Pancreas (tissue), 10 donors: ENCODE measurements at regions not wholly inside any gene's neighbourhood (a gene's known extent, or its start where the extent isn't known, plus 50 kb on each side); places are given as distances from the start of the nearest gene placed in this dataset.

Experiments
- ATAC-seq, 4 donors: fragments of 200-7000 bp; cut with Tn5 transposase; one replicate each; pipeline versions ENCODE4 v1.8.0 to v1.9.1; 2020; ENCODE audit warnings: mild to moderate bottlenecking in 4 of 4, moderate library complexity in 4 of 4
- DNase-seq, 6 donors: peaks; one replicate each; pipeline ENCODE4 v3.0.0-alpha.2; 2020
- FAIRE-seq: peaks from 2 replicates; lab custom pipeline; 2012; peaks lifted over from hg19 to GRCh38; lab: Jason Lieb, UNC
- H3K27ac ChIP-seq, 4 donors: fragments of 200-600 bp; sonication (generic); 1 replicate in 3 of 4; 2 replicates in 1 of 4; pipeline versions ENCODE4 v1.5.0 to v1.8.0; 2020
- H3K27me3 ChIP-seq, 4 donors: fragments of 200-600 bp; one replicate each; pipeline ENCODE4 v1.8.0; 2021
- H3K36me3 ChIP-seq, 3 donors: fragments of 200-600 bp; sonication (generic) in 1 of 3; one replicate each; pipeline versions ENCODE4 v1.5.0 to v1.8.0; 2020 to 2021
- H3K4me1 ChIP-seq, 3 donors: fragments of 200-600 bp; one replicate each; pipeline ENCODE4 v1.8.0; 2021
- H3K4me3 ChIP-seq, 4 donors: fragments of 200-600 bp; sonication (generic) in 2 of 4; one replicate each; pipeline versions ENCODE4 v1.5.0 to v1.8.0; 2020 to 2021
- H3K9me3 ChIP-seq, 4 donors: fragments of 200-600 bp; one replicate each; pipeline ENCODE4 v1.8.0; 2021
- CTCF ChIP-seq, 4 donors: fragments of 200-600 bp; sonication (generic) in 3 of 4; IDR thresholded peaks; one replicate each; pipeline versions ENCODE4 v1.5.0 to v1.8.0; 2021; ENCODE audit warnings: antibody characterized with exemption in 4 of 4
- WGBS, 2 donors: extraction: QIAGEN DNeasy Blood & Tissue Kit; methylation state at CpG; one replicate each; pipeline ENCODE4 v1.1.7; 2013; 5-methylcytosine and 5-hydroxymethylcytosine counted together
- intact Hi-C, 3 donors: fragments of 100-400 bp; cut with DNase I; formaldehyde crosslinking; loops; one replicate each; pipeline versions ENCODE4 v1.11.1 to v1.14.2; 2022
- donor health status: healthy with polysubstance abuse.
- donor health status: DM: no; HTN: no; CAD: no; lungs with moderate emphysema.
- donor health status: DM: no; HTN: no; CAD: no.
- donor health status: control.
- donor health status: control.
- donor health status: Bipolar disorder and iron deficiency.
- donor health status: DM: yes; HTN: yes; CAD: no.
- donor health status: DM: no; HTN: no; CAD: no.
- donor health status: DM: no; HTN: no; CAD: no.
- donor health status: DM: yes; HTN: yes; CAD: no.

- intact Hi-C loops, result no loop called here
- ATAC-seq (no peak), DNase-seq (no peak), FAIRE-seq (no peak)
- H3K9me3 ChIP-seq, result no peaks in the 10 kb centered on the region
- H3K36me3 ChIP-seq, result no peaks in the 10 kb centered on the region
- H3K27me3 ChIP-seq, result no peaks in the 10 kb centered on the region
- H3K4me3 ChIP-seq, result no peak overlapping the region
- no peak overlapping the region for H3K27ac ChIP-seq
- WGBS, 2 donors, result 87 to 96% methylated on average over 2 of the region's 2 CpGs
- TF ChIP-seq CTCF (IDR thresholded peaks at IDR 0.05), result no peak
- H3K4me1 ChIP-seq, result no peaks in the 10 kb centered on the region
Observed at GRCh38 chr12:116490471-116490870, 68.7 kb upstream of the MAP1LC3B2 start.

DNA sequence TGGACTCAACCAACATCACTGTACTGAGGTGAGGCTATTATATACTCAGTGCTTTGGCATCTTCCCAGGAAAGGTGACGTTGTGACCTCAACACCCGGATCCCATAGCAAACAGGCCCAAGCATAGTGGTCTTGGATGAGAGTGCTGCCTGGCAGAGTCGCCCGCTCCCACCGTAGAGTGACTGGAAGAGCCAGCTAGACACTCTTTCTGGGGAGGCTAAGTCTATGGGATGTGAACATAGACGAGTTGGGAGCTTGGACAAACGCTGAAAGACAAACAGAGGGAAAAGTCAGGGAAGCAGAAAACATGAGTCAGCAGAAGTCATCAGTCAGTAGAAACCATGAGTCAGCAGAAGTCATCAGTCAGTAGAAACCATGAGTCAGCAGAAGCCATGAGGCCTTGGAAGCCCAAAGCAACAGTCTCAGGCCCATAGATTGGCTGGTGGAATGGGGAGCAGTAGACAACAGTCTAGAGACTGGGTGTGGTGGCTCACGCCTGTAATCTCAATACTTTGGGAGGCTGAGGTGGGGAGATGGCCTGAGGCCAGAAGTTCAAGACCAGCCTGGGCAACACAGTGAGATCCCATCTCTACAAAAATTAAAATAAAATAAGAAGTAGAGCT is 66.4 kb upstream of the MAP1LC3B2 start:
- Histone ChIP-seq H3K9me3 (no peaks in the 10 kb centered on the region), H3K27ac (no peak overlapping the region), H3K4me1 (no peaks in the 10 kb centered on the region), H3K4me3 (no peak overlapping the region), H3K36me3 (no peaks in the 10 kb centered on the region), H3K27me3 (no peaks in the 10 kb centered on the region)
- intact Hi-C loops, result no loop called here
- 73 to 77% methylated on average over 8 of the region's 8 CpGs for WGBS, 2 donors
- TF ChIP-seq CTCF (IDR thresholded peaks at IDR 0.05), result no peak
- ATAC-seq (peak in 2 of 4 donors; percentile 28 to 75), FAIRE-seq (no peak), DNase-seq (peak in 2 of 6 donors; percentile 12 to 28)

- no peaks in the 10 kb centered on the region for H3K4me1 ChIP-seq
- no peak overlapping the region for H3K27ac ChIP-seq
- no peaks in the 10 kb centered on the region for H3K27me3 ChIP-seq
- 75 to 87% methylated on average over 2 of the region's 2 CpGs for WGBS, 2 donors
- H3K9me3 ChIP-seq, result no peaks in the 10 kb centered on the region
- no peak for TF ChIP-seq CTCF (IDR thresholded peaks at IDR 0.05)
- no peaks in the 10 kb centered on the region for H3K36me3 ChIP-seq
- FAIRE-seq, result no peak
- no peak for DNase-seq
- intact Hi-C loops, result no loop called here
- peak in 3 of 4 donors; percentile 49 to 78 (median 73) for ATAC-seq
- no peak overlapping the region for H3K4me3 ChIP-seq
Observed at GRCh38 chr12:116495260-116495659, 63.9 kb upstream of the MAP1LC3B2 start.

GRCh38 chr12:116497051-116497591 is 62.1 kb upstream of the MAP1LC3B2 start:
- H3K27ac ChIP-seq, result no peak overlapping the region
- DNase-seq (no peak), FAIRE-seq (no peak), ATAC-seq (peak in 2 of 4 donors; percentile 54 to 71)
- WGBS, 2 donors, result 90 to 92% methylated on average over 15 of the region's 15 CpGs
- no peak overlapping the region for H3K4me3 ChIP-seq
- no peaks in the 10 kb centered on the region for H3K9me3 ChIP-seq
- intact Hi-C loops, result no loop called here
- H3K4me1 ChIP-seq, result no peaks in the 10 kb centered on the region
- H3K36me3 ChIP-seq, result no peaks in the 10 kb centered on the region
- no peak for TF ChIP-seq CTCF (IDR thresholded peaks at IDR 0.05)
- H3K27me3 ChIP-seq, result no peaks in the 10 kb centered on the region

GRCh38 chr12:116498471-116498870 is 60.7 kb upstream of the MAP1LC3B2 start:
- no peaks in the 10 kb centered on the region for H3K4me1 ChIP-seq
- ATAC-seq (no peak), DNase-seq (no peak), FAIRE-seq (no peak)
- no peaks in the 10 kb centered on the region for H3K9me3 ChIP-seq
- intact Hi-C loops, result no loop called here
- no peak overlapping the region for H3K27ac ChIP-seq
- 53 to 57% methylated on average over 1 of the region's 1 CpG for WGBS, 2 donors
- no peak for TF ChIP-seq CTCF (IDR thresholded peaks at IDR 0.05)
- no peaks in the 10 kb centered on the region for H3K27me3 ChIP-seq
- H3K4me3 ChIP-seq, result no peak overlapping the region
- no peaks in the 10 kb centered on the region for H3K36me3 ChIP-seq
